Keratinocyte (primary cell): ENCODE measurements at regions not wholly inside any gene's neighbourhood (a gene's known extent, or its start where the extent isn't known, plus 50 kb on each side); places are given as distances from the start of the nearest gene placed in this dataset.
"Not testable (repeated sequence)": the region's sequence is repeated elsewhere in the genome, so short reads cannot be mapped to it uniquely, and the experiment has no call there.

Experiments used
- DNase-seq: peaks from one replicate; pipeline ENCODE4 v3.0.0-alpha.2; 2011; ENCODE audit warnings: low read depth, missing footprints, low spot score
- FAIRE-seq: peaks from 2 replicates; lab custom pipeline; 2011; peaks lifted over from hg19 to GRCh38; lab: Jason Lieb, UNC
- H2AFZ ChIP-seq: 2 replicates; pipeline ENCODE4 v1.6.0; 2012; ENCODE audit warnings: low read length, control low read depth, inconsistent platforms; ENCODE audit not compliant: control insufficient read depth
- H3K27ac ChIP-seq: 2 replicates; pipeline ENCODE4 v1.5.1; 2011; ENCODE audit warnings: low read length; ENCODE audit not compliant: control insufficient read depth, insufficient read depth
- H3K27me3 ChIP-seq: 3 replicates; pipeline ENCODE4 v1.6.0; 2011; ENCODE audit warnings: low read length; ENCODE audit not compliant: control insufficient read depth, insufficient read depth; ENCODE audit errors: extremely low read depth
- H3K36me3 ChIP-seq, 2 experiments: 2 replicates in 1 of 2; 3 replicates in 1 of 2; pipeline ENCODE4 v1.5.1; 2011; ENCODE audit warnings: low read length in 2 of 2, mild to moderate bottlenecking in 1 of 2; ENCODE audit not compliant: control insufficient read depth in 2 of 2, insufficient read depth in 2 of 2; ENCODE audit errors: extremely low read depth in 1 of 2
- H3K4me1 ChIP-seq: 3 replicates; pipeline ENCODE4 v1.5.1; 2011; ENCODE audit warnings: low read length; ENCODE audit not compliant: control insufficient read depth, insufficient read depth; ENCODE audit errors: extremely low read depth
- H3K4me2 ChIP-seq: 3 replicates; pipeline ENCODE4 v1.6.0; 2011; ENCODE audit warnings: low read depth, low read length; ENCODE audit not compliant: control insufficient read depth, insufficient read depth; ENCODE audit errors: extremely low read depth
- H3K4me3 ChIP-seq, 3 experiments: fragments of 200-600 bp in 1 of 3; sonication (generic) in 1 of 3; 2 replicates in 2 of 3; 3 replicates in 1 of 3; pipeline ENCODE4 v1.5.1; 2011 to 2016; ENCODE audit warnings: low read length in 3 of 3, mild to moderate bottlenecking in 3 of 3, control low read depth in 2 of 3, inconsistent platforms in 1 of 3, low read depth in 1 of 3, mixed read lengths in 1 of 3, mixed run types in 1 of 3, moderate library complexity in 1 of 3; ENCODE audit not compliant: control insufficient read depth in 2 of 3, insufficient read depth in 2 of 3; ENCODE audit errors: extremely low read depth in 1 of 3
- H3K79me2 ChIP-seq: 2 replicates; pipeline ENCODE4 v1.6.0; 2012; ENCODE audit warnings: low read length; ENCODE audit not compliant: control insufficient read depth, insufficient read depth
- H3K9ac ChIP-seq: 3 replicates; pipeline ENCODE4 v1.6.0; 2011; ENCODE audit warnings: low read length; ENCODE audit not compliant: control insufficient read depth, insufficient read depth; ENCODE audit errors: extremely low read depth
- H3K9me1 ChIP-seq: 3 replicates; pipeline ENCODE4 v1.6.0; 2011; ENCODE audit warnings: low read length; ENCODE audit not compliant: control insufficient read depth, insufficient read depth; ENCODE audit errors: extremely low read depth
- H3K9me3 ChIP-seq: 2 replicates; pipeline ENCODE4 v1.5.1; 2012; ENCODE audit warnings: low read depth, low read length; ENCODE audit not compliant: control insufficient read depth
- H4K20me1 ChIP-seq: 3 replicates; pipeline ENCODE4 v1.6.0; 2011; ENCODE audit warnings: low read length; ENCODE audit not compliant: control insufficient read depth, insufficient read depth; ENCODE audit errors: extremely low read depth
- CTCF ChIP-seq, 3 experiments: IDR thresholded peaks in 1 of 3; conservative IDR thresholded peaks in 1 of 3; optimal IDR thresholded peaks in 1 of 3; 2 replicates in 2 of 3; 3 replicates in 1 of 3; pipeline versions ENCODE3 to v1.5.1; 2011; ENCODE audit warnings: low read length in 3 of 3, mild to moderate bottlenecking in 3 of 3, moderate library complexity in 2 of 3, control low read depth in 1 of 3, inconsistent platforms in 1 of 3; ENCODE audit not compliant: insufficient read depth in 2 of 3; ENCODE audit errors: extremely low read depth in 1 of 3
- EZH2 ChIP-seq: IDR thresholded peaks from one replicate; pipeline ENCODE4 v1.6.1; 2012; ENCODE audit warnings: inconsistent platforms, mild to moderate bottlenecking, low read length, moderate library complexity
- dilution Hi-C: fragments of 300-500 bp; cut with MboI; formaldehyde crosslinking; loops from one replicate; pipeline ENCODE4 v1.7.0; 2020; ENCODE audit warnings: low sequenced_read_pairs; ENCODE audit not compliant: extremely low pct_ligation_motif_present

GRCh38 chr7:109663806-109664205 lies 1094.1 kb downstream of the DNAJB9 start:
- no peaks in the 10 kb centered on the region for H3K36me3 ChIP-seq
- no peak overlapping the region for H3K27ac ChIP-seq
- no peak overlapping the region for H2AFZ ChIP-seq
- FAIRE-seq, result no peak
- no peak overlapping the region for H3K4me2 ChIP-seq
- no peak overlapping the region for H3K9ac ChIP-seq
- H3K9me1 ChIP-seq, result no peaks in the 10 kb centered on the region
- DNase-seq, result no peak
- dilution Hi-C loops, result no loop called here
- H3K4me1 ChIP-seq, result no peaks in the 10 kb centered on the region
- no peak overlapping the region for H3K4me3 ChIP-seq
- H3K27me3 ChIP-seq, result no peaks in the 10 kb centered on the region
- no peaks in the 10 kb centered on the region for H3K79me2 ChIP-seq
- H3K9me3 ChIP-seq, result no peaks in the 10 kb centered on the region
- TF ChIP-seq EZH2 (no peak), CTCF (optimal IDR thresholded peaks at IDR 0.05 in 1 of 3, IDR thresholded peaks at IDR 0.05 in 1 of 3, conservative IDR thresholded peaks at IDR 0.05 in 1 of 3; ENCODE audit: extremely low read depth in 1 of 3, insufficient read depth in 2 of 3, low read length in 3 of 3) (no peak)
- H4K20me1 ChIP-seq, result no peaks in the 10 kb centered on the region

- H3K4me2 ChIP-seq, H3K79me2 ChIP-seq, H4K20me1 ChIP-seq, H3K9me1 ChIP-seq, H2AFZ ChIP-seq, H3K27ac ChIP-seq, dilution Hi-C loops, H3K9me3 ChIP-seq, H3K4me1 ChIP-seq, H3K27me3 ChIP-seq, FAIRE-seq, DNase-seq, H3K4me3 ChIP-seq, H3K9ac ChIP-seq, H3K36me3 ChIP-seq: not testable (repeated sequence)
Measured at GRCh38 chr7:109687269-109687668, 1117.6 kb downstream of the DNAJB9 start.

GRCh38 chr7:109692613-109693012 lies 1122.9 kb downstream of the DNAJB9 start:
- H3K9me1 ChIP-seq, H3K4me2 ChIP-seq, FAIRE-seq, H3K36me3 ChIP-seq, H3K27me3 ChIP-seq, H3K9me3 ChIP-seq, dilution Hi-C loops, DNase-seq, H3K9ac ChIP-seq, H2AFZ ChIP-seq, H3K79me2 ChIP-seq, H3K27ac ChIP-seq, H3K4me3 ChIP-seq, H3K4me1 ChIP-seq, H4K20me1 ChIP-seq: not testable (repeated sequence)
